ENCODE measurements at regions not wholly inside any gene's neighbourhood (a gene's known extent, or its start where the extent isn't known, plus 50 kb on each side); places are given as distances from the start of the nearest gene placed in this dataset.
"Not testable (repeated sequence)": the region's sequence is repeated elsewhere in the genome, so short reads cannot be mapped to it uniquely, and the experiment has no call there.

- TF ChIP-seq FOXK2 (IDR thresholded peaks at IDR 0.05); FOXM1 (IDR thresholded peaks at IDR 0.05; ENCODE audit: borderline replicate concordance); LEF1 (IDR thresholded peaks at IDR 0.05; ENCODE audit: borderline replicate concordance); SP1 (IDR thresholded peaks at IDR 0.05); BHLHE40 (IDR thresholded peaks at IDR 0.05; ENCODE audit: borderline replicate concordance); PKNOX1 (IDR thresholded peaks at IDR 0.05); ZNF384 (IDR thresholded peaks at IDR 0.05); TARDBP (IDR thresholded peaks at IDR 0.05); SUZ12 (IDR thresholded peaks at IDR 0.05); FOXA1 (IDR thresholded peaks at IDR 0.05); NFRKB (IDR thresholded peaks at IDR 0.05); ARNT (IDR thresholded peaks at IDR 0.05): not testable (repeated sequence)
Measured at GRCh38 chr4:129853685-129854467, 757.9 kb downstream of the C4orf33 start.

Measured in HEK293T (cell line).